ENCODE measurements at regions not wholly inside any gene's neighbourhood (a gene's known extent, or its start where the extent isn't known, plus 50 kb on each side); places are given as distances from the start of the nearest gene placed in this dataset.
"Not testable (repeated sequence)": the region's sequence is repeated elsewhere in the genome, so short reads cannot be mapped to it uniquely, and the experiment has no call there.

DNA sequence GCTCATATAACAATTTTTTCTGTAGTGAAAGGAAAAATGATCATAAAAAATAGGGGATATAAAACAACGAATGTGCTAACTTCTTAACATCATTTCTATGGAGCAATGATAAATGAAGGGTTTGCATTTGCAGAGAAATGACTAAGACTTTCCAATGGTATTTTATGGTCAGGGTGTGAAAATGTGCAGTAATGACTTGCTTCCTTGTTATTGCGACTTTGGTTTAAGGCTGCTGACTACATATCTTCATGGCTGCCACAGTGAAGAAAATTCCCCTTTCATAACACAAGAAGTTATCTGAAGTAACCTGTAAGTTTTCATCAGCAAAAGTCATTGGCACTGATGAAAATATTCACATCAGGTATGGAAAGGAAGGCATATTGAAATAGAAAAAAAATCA is 166.1 kb upstream of the NRG3 start:
- DNase-seq (ENCODE audit: extremely low read depth in 1 of 2, low read depth in 1 of 2) = no peak

DNA sequence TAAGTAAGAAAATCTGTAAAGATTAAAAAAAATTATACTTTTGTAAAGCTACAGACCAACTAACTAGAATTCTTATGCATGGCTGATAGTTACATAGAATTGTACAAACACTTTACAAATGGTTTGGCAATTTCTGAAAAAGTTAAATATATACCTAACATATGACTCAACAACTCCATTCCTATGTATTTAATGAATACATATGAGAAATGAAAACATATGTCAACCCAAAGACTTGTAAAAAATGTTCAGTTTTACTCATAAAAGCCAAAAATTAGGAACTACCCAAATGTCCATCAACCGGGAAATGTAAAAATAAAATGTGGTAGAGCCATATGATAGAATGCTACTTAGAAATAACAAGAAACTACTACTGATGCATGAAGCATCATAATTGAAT is 152.6 kb upstream of the NRG3 start:
- no peak for DNase-seq (ENCODE audit: extremely low read depth in 1 of 2, low read depth in 1 of 2)

DNA sequence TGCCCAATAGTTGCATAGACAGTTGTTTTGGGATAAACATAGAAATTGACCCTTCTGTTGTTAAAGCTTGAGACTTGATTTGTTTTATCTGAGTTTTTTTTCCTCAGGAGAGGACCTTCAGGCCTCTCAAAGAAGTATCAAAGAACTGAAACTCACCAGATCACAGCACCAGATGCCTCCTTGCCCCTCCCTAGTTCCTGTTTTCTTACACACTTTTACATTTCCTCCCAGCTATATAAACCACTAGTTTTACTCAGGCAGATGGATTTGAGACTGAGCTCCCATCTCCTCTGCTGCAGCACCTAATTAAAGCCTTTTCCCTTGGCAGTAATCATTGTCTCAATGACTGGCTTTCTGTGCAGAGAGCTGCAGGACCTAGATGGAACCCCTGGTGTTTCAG is 150.6 kb upstream of the NRG3 start:
- DNase-seq (ENCODE audit: extremely low read depth in 1 of 2, low read depth in 1 of 2) = no peak

DNA sequence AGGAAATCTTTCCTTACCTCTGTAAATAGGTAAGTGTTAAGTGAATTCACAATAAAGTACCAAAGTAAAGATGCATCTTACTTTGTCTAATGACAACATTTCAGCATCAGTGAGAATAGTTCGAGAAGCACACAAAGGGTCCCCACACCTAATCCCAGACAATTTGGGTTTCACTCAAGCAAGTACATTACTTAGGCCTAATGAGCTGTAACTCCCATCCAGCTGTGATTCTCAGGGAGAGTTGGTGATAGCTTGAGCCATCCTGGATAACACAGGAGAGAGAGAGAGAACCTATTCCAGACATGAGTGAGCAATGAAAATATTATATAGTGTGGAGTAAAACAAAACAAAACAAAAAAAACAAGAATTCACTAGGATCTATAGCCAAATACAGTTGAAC is 149.1 kb upstream of the NRG3 start:
- no peak for DNase-seq (ENCODE audit: extremely low read depth in 1 of 2, low read depth in 1 of 2)

DNA sequence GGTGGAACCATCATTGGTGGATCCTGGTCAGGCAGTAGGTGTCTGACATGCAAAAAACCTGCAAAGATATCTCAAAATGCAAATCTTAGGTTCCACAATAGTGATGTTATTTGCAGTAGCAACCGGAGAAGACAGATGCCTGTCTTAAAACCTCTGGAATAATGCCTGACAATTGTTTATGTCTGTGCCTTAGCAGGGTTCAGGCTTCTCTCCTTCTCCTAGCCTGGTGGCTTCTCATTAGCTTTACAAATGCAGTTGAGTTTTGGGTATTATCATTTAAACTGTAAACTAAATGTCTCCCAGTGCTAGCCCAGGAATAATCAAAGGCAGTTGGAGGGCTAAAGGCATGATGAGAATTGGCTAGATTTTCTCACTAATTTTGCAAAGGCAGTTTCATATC is 146.3 kb upstream of the NRG3 start:
- no peak for DNase-seq (ENCODE audit: extremely low read depth in 1 of 2, low read depth in 1 of 2)

DNA sequence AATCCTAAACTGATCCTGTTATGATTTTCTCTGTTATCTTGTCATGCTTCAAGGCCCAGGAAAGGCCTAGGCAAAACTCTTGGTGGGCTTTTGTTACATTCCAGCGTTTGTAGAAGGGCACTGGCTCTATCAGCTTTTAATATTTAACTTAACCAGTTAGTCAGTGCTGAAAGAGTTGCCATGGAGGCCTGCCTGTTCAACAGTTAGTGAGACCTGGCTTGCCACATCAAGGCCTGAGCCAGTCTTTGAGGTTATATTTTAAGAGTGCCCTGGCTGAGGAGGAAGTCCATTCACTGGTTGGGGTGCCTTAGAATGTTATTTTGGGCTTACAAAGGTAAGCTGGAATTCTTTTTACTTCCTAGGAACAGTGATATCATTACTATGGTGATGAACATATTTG is 144.1 kb upstream of the NRG3 start:
- no peak for DNase-seq (ENCODE audit: extremely low read depth in 1 of 2, low read depth in 1 of 2)

DNA sequence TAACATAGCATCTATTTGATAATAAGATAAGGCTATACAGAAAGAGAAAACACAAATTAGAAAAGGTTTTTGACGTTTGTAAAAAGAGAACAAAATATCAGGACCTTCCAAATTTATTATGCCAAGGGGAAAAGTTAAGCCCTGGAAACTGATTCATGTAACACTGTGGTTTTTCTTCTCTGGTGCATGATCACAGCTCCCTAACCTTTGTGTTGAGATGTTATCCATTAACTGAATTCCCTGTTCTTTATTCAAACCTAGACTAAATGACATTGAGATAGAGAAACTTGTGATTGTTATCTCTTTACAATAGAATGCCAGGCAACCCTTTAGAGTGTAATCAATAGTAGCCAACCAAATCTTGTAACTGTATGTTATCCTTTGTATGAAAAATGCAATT is 141.5 kb upstream of the NRG3 start:
- DNase-seq (ENCODE audit: extremely low read depth in 1 of 2, low read depth in 1 of 2) = no peak

DNA sequence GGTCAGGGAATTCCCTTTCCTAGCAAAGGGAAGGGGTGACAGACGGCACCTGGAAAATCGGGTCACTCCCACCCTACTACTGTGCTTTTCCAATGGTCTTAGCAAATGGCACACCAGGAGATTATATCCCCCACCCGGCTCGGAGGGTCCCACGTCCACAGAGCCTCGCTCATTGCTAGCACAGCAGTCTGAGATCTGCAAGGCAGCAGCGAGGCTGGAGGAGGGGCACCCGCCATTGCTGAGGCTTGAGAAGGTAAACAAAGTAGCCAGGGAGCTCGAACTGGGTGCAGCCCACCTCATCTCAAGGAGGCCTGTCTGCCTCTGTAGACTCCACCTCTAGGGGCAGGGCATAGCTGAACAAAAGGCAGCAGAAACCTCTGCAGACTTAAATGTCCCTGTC is 139.8 kb upstream of the NRG3 start:
- not testable (repeated sequence) for DNase-seq (ENCODE audit: extremely low read depth in 1 of 2, low read depth in 1 of 2)

DNA sequence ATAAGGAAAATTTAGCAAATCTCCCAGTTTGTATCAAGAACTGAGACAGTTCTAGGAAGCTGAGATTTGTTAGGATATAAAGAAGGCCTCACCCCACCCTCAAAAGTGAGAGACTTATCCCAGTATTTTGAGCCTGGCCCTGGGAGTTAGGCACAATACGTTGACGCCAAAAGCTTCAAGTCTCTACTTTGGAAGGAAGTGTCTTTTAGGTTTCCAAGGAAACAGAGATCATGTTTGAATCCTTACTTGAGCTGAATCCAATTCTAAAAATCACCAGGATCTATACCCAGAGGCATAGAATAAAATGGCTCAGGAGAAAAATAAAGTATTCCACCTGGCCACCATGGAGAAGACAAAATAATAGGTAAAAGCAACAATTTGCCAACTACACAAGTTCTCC is 115.9 kb upstream of the NRG3 start:
- no peak for DNase-seq (ENCODE audit: extremely low read depth in 1 of 2, low read depth in 1 of 2)

DNA sequence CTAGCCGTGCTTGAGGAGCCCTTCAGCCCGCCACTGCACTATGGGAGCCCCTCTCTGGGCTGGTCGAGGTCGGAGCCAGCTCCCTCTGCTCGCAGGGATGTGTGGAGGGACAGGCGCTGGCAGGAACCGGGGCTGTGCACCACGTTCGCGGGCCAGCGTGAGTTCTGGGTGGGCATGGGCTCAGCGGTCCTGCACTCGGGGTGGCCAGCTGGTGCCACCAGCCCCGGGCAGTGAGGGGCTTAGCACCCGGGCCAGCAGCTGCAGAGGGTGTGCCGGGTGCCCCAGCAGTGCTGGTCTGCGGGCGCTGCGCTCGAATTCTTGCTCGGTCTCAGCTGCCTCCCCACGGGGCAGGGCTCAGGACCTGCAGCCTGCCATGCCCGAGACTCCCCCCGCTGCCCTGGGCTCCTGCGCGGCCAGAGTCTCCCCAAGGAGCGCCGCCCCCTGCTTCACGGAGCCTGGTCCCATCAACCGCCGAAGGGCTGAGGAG is 90.8 kb upstream of the NRG3 start:
- DNase-seq (ENCODE audit: extremely low read depth in 1 of 2, low read depth in 1 of 2) = no peak

DNA sequence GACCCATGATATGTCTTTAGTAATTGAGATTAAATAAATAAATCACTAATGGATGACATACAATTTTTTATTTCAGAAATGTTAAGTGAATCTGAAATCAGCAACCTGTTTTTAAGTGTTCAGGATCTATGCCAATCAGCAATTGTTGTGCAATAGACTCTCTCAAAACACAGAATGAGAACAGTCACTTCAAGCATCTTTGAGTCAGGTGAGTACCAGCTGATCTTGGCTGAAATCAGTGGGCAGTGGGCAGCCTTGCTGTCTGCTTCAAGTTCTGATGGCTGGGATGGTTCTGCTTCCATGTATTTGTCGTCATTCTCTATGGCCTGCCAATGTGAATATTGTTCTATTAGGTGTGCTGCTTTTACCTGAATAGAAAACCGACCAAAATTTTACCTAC is 82.3 kb upstream of the NRG3 start:
- no peak for DNase-seq (ENCODE audit: extremely low read depth in 1 of 2, low read depth in 1 of 2)

DNA sequence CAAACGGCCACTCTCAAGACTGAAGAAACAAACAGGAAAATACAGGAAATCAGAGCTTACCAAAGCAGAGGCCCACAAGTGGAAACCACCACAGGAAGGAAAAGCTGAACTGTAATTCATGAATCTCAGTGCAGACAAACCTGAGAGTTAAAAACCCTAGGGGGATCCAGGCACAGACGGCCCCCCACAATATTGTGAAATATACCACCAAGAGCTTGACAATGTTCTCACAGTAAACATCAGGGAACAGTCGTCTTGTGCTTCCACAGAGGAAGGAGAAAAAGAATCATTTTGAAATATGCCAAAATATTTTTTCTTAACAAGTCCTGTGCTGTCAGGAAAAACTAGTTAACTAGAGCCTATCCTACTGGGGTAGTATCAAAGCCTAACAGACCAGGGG is 68.2 kb upstream of the NRG3 start:
- DNase-seq (ENCODE audit: extremely low read depth in 1 of 2, low read depth in 1 of 2) = no peak

DNA sequence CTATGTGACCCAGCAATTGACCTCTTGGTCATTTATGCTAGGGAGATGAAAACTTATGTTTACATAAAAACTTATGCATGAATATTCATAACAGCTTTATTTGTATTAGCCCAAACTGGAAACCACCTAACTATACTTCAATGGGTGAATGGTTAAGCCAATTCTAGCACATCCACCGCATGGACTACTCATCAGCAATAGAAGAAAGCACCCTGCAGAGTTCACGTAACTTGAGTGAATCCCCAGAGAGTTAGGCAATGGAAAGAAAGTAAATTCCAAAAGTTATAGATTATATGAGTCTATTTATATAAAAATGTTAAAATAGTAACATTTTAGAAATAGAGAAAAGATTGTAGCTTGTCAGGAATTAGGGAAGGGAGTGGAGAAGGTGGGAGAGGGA is 60.2 kb upstream of the NRG3 start:
- DNase-seq (ENCODE audit: extremely low read depth in 1 of 2, low read depth in 1 of 2) = no peak

DNA sequence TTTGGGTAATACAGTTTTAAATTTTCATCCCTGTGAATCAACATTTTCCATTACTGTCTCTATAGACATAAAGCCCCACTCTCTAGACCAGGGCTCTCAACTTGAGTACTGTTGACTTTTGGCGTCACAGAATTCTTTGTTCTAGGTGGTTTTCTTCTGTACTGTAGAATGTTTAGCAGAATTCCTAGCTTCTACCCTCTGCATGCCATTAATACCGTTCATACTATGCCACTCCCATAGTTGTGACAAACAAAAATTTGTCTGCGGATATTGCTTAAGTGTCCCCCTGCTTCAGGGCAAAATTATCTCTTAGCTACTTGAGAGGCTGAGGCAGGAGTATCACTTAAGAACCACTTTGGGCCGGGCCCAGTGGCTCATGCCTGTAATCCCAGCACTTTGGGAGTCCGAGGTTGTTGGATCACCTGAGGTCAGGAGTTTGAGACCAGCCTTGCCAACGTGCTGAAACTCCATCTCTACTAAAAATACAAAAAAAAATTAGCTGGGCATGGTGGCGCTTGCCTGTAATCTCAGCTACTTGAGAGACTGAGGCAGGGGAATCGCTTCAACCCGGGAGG is 57.3 kb upstream of the NRG3 start:
- DNase-seq (ENCODE audit: extremely low read depth in 1 of 2, low read depth in 1 of 2) = no peak

DNA sequence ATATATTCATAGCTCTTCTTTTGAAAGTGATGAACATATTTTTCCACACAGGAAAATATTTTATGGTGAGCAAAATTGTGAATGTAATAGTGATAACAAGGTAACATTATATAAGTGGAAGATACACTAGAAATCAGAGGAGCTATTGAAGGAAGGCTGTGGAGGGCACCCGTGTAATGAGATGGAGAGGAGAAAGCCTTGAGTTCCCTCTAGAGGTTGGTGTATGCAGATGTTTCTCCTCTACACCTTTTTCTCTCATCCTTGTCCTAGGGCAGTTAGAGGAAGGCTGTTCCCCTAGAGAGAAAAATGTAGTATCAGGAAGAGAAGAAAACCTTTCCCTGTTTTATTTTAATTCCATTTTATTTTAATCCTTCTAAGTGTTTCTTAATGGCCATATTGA is 54.6 kb upstream of the NRG3 start:
- DNase-seq (ENCODE audit: extremely low read depth in 1 of 2, low read depth in 1 of 2) = no peak

Data from stimulated activated CD8-positive, alpha-beta memory T cell treated with anti-CD3 and anti-CD28 coated beads, Interleukin-7, amount 100 ng/mL, for 48 hours (primary cell).